ENCODE measurements at regions not wholly inside any gene's neighbourhood (a gene's known extent, or its start where the extent isn't known, plus 50 kb on each side); places are given as distances from the start of the nearest gene placed in this dataset.
"Not testable (repeated sequence)": the region's sequence is repeated elsewhere in the genome, so short reads cannot be mapped to it uniquely, and the experiment has no call there.

- DNase-seq; H3K27ac ChIP-seq (ENCODE audit: low read length); ATAC-seq; H3K4me3 Mint-ChIP-seq; H3K27ac Mint-ChIP-seq; H3K4me1 ChIP-seq (ENCODE audit: control insufficient read depth, insufficient read depth, low read length); H3K9me3 Mint-ChIP-seq; H3K27me3 Mint-ChIP-seq (ENCODE audit: low read depth in 2 of 2); H3K27me3 ChIP-seq (ENCODE audit: control insufficient read depth, insufficient read depth, low read length); H3K36me3 Mint-ChIP-seq; intact Hi-C loops (cut with micrococcal nuclease); H3K9me3 ChIP-seq (ENCODE audit: control insufficient read depth, insufficient read depth, low read length); H3K4me3 ChIP-seq (ENCODE audit: low read length); H3K36me3 ChIP-seq (ENCODE audit: control insufficient read depth, insufficient read depth, low read length); H3K4me1 Mint-ChIP-seq: not testable (repeated sequence)
- no CpG with 5 or more reads among the region's 8 CpGs for WGBS (ENCODE audit: insufficient coverage)
Measured at GRCh38 chr7:67335663-67336062, 339.0 kb downstream of the TYW1 start.

GRCh38 chr7:67338545-67338944 lies 341.9 kb downstream of the TYW1 start:
- H3K4me1 ChIP-seq (ENCODE audit: control insufficient read depth, insufficient read depth, low read length); H3K27me3 Mint-ChIP-seq (ENCODE audit: low read depth in 2 of 2); intact Hi-C loops (cut with micrococcal nuclease); H3K4me3 ChIP-seq (ENCODE audit: low read length); H3K36me3 Mint-ChIP-seq; H3K27me3 ChIP-seq (ENCODE audit: control insufficient read depth, insufficient read depth, low read length); H3K9me3 ChIP-seq (ENCODE audit: control insufficient read depth, insufficient read depth, low read length); H3K27ac ChIP-seq (ENCODE audit: low read length); H3K4me3 Mint-ChIP-seq; ATAC-seq; DNase-seq; H3K9me3 Mint-ChIP-seq; H3K27ac Mint-ChIP-seq; H3K4me1 Mint-ChIP-seq: not testable (repeated sequence)
- H3K36me3 ChIP-seq (ENCODE audit: control insufficient read depth, insufficient read depth, low read length), result peaks cover 11% of the 10 kb centered on the region

- no peaks in the 10 kb centered on the region for H3K27me3 Mint-ChIP-seq (ENCODE audit: low read depth in 2 of 2)
- intact Hi-C loops (cut with micrococcal nuclease), result no loop called here
- no peak overlapping the region for H3K4me3 ChIP-seq (ENCODE audit: low read length)
- H3K4me3 Mint-ChIP-seq, result no peak overlapping the region
- DNase-seq (no peak), ATAC-seq (no peak)
- no peaks in the 10 kb centered on the region for H3K9me3 ChIP-seq (ENCODE audit: control insufficient read depth, insufficient read depth, low read length)
- H3K9me3 Mint-ChIP-seq, result no peaks in the 10 kb centered on the region
- WGBS (ENCODE audit: insufficient coverage), result 96% methylated on average over 10 of the region's 10 CpGs
- TF ChIP-seq CTCF (IDR thresholded peaks at IDR 0.05), result no peak
- no peaks in the 10 kb centered on the region for H3K4me1 Mint-ChIP-seq
- no peaks in the 10 kb centered on the region for H3K36me3 Mint-ChIP-seq
- H3K4me1 ChIP-seq (ENCODE audit: control insufficient read depth, insufficient read depth, low read length), result no peaks in the 10 kb centered on the region
- H3K36me3 ChIP-seq (ENCODE audit: control insufficient read depth, insufficient read depth, low read length), result peaks cover 13% of the 10 kb centered on the region
- no peaks in the 10 kb centered on the region for H3K27me3 ChIP-seq (ENCODE audit: control insufficient read depth, insufficient read depth, low read length)
- H3K27ac ChIP-seq (ENCODE audit: low read length), result no peak overlapping the region
- H3K27ac Mint-ChIP-seq, result no peak overlapping the region
Measured at GRCh38 chr7:67341153-67341768, 344.6 kb downstream of the TYW1 start.

GRCh38 chr7:67343114-67343513 lies 346.5 kb downstream of the TYW1 start:
- intact Hi-C loops (cut with micrococcal nuclease), result no loop called here
- Mint-ChIP-seq H3K4me1 (no peaks in the 10 kb centered on the region), H3K27ac (no peak overlapping the region), H3K27me3 (ENCODE audit: low read depth in 2 of 2) (no peaks in the 10 kb centered on the region), H3K36me3 (no peaks in the 10 kb centered on the region), H3K9me3 (no peaks in the 10 kb centered on the region), H3K4me3 (no peak overlapping the region)
- H3K4me3 ChIP-seq (ENCODE audit: low read length), result no peak overlapping the region
- DNase-seq, result no peak
- no peaks in the 10 kb centered on the region for H3K27me3 ChIP-seq (ENCODE audit: control insufficient read depth, insufficient read depth, low read length)
- no peak overlapping the region for H3K27ac ChIP-seq (ENCODE audit: low read length)
- no peak for TF ChIP-seq CTCF (IDR thresholded peaks at IDR 0.05)
- H3K9me3 ChIP-seq (ENCODE audit: control insufficient read depth, insufficient read depth, low read length), result no peaks in the 10 kb centered on the region
- H3K36me3 ChIP-seq (ENCODE audit: control insufficient read depth, insufficient read depth, low read length), result peaks cover 13% of the 10 kb centered on the region
- H3K4me1 ChIP-seq (ENCODE audit: control insufficient read depth, insufficient read depth, low read length), result no peaks in the 10 kb centered on the region
- 96% methylated on average over 3 of the region's 3 CpGs for WGBS (ENCODE audit: insufficient coverage)
- ATAC-seq, result no peak

Data from natural killer cell (primary cell).